Karpas-422 (cell line): ENCODE measurements at regions not wholly inside any gene's neighbourhood (a gene's known extent, or its start where the extent isn't known, plus 50 kb on each side); places are given as distances from the start of the nearest gene placed in this dataset.

Source experiments
- DNase-seq: peaks from one replicate; pipeline ENCODE4 v3.0.0-alpha.2; 2015
- H2AFZ ChIP-seq: fragments of 200-600 bp; sonication (generic); 2 replicates; pipeline ENCODE4 v1.6.1; 2014; ENCODE audit warnings: antibody characterized with exemption, low read length, mixed read lengths
- H3K27ac ChIP-seq: fragments of 200-600 bp; sonication (generic); 2 replicates; pipeline ENCODE4 v1.5.1; 2014; ENCODE audit warnings: mild to moderate bottlenecking, low read length, moderate library complexity
- H3K27me3 ChIP-seq: fragments of 200-600 bp; sonication (generic); 2 replicates; pipeline ENCODE4 v1.6.1; 2014; ENCODE audit warnings: low read length, mixed read lengths
- H3K36me3 ChIP-seq: fragments of 200-600 bp; sonication (generic); 2 replicates; pipeline ENCODE4 v1.6.1; 2014; ENCODE audit warnings: low read length, mixed read lengths; ENCODE audit not compliant: insufficient read depth
- H3K4me1 ChIP-seq: fragments of 200-600 bp; sonication (generic); 2 replicates; pipeline ENCODE4 v1.6.1; 2014; ENCODE audit warnings: mild to moderate bottlenecking, low read length, mixed read lengths
- H3K4me2 ChIP-seq: fragments of 200-600 bp; sonication (generic); 2 replicates; pipeline ENCODE4 v1.6.1; 2014; ENCODE audit warnings: low read length, low read depth, mild to moderate bottlenecking; ENCODE audit not compliant: poor library complexity, severe bottlenecking
- H3K4me3 ChIP-seq: fragments of 200-600 bp; sonication (generic); 2 replicates; pipeline ENCODE4 v1.5.1; 2014; ENCODE audit warnings: mild to moderate bottlenecking, antibody characterized with exemption, low read length, mixed read lengths
- H3K79me2 ChIP-seq: fragments of 200-600 bp; sonication (generic); 2 replicates; pipeline ENCODE4 v1.6.1; 2014; ENCODE audit warnings: mild to moderate bottlenecking, low read length, mixed read lengths
- H3K9ac ChIP-seq: fragments of 200-600 bp; sonication (generic); 2 replicates; pipeline ENCODE4 v1.6.0; 2014; ENCODE audit warnings: low read length
- H3K9me2 ChIP-seq: fragments of 200-600 bp; sonication (generic), shearing (Covaris generic); replicated peaks from 2 replicates; pipeline ENCODE4 v1.6.0; 2014; ENCODE audit warnings: mild to moderate bottlenecking, low read length, moderate library complexity; ENCODE audit not compliant: insufficient read depth
- H3K9me3 ChIP-seq: fragments of 300-700, 200-600 bp; sonication (generic); 2 replicates; pipeline ENCODE4 v1.6.1; 2014; ENCODE audit warnings: low read length, mixed read lengths
- H4K20me1 ChIP-seq: fragments of 200-600 bp; sonication (generic); 2 replicates; pipeline ENCODE4 v1.6.1; 2014; ENCODE audit warnings: mild to moderate bottlenecking, antibody characterized with exemption, low read length, low read depth; ENCODE audit not compliant: insufficient read depth

DNA sequence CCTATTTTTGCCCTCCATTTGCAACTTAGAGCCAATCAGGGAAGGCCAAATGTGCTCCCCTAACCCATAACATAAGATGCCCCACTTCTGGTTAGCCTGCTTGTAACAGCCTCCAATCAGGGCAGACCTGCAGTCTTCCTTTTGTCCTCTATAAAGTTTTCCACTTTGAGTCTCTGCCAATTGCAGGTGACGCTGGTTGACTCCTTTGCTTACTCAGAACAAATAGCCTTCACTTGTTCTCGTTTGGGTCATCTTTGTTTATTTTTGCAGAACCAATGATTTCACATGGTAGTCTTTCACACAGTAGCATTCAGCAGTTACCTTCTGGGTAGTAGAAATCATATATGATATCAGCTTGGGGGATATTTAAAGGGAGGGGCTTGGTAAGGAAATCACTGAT, 225.6 kb downstream of the MINAR1 start:
- no peak for DNase-seq
- H3K9me2 ChIP-seq, result no peaks in the 10 kb centered on the region
- no peaks in the 10 kb centered on the region for H3K9me3 ChIP-seq
- H2AFZ ChIP-seq, result no peak overlapping the region
- no peak overlapping the region for H3K4me3 ChIP-seq
- no peak overlapping the region for H3K27ac ChIP-seq
- no peak overlapping the region for H3K4me2 ChIP-seq
- H3K9ac ChIP-seq, result no peak overlapping the region
- no peaks in the 10 kb centered on the region for H3K4me1 ChIP-seq
- H3K79me2 ChIP-seq, result no peaks in the 10 kb centered on the region
- peaks cover 4% of the 10 kb centered on the region; the same call in 1 of the 2 replicates for H3K27me3 ChIP-seq
- H3K36me3 ChIP-seq, result no peaks in the 10 kb centered on the region
- no peaks in the 10 kb centered on the region for H4K20me1 ChIP-seq

DNA sequence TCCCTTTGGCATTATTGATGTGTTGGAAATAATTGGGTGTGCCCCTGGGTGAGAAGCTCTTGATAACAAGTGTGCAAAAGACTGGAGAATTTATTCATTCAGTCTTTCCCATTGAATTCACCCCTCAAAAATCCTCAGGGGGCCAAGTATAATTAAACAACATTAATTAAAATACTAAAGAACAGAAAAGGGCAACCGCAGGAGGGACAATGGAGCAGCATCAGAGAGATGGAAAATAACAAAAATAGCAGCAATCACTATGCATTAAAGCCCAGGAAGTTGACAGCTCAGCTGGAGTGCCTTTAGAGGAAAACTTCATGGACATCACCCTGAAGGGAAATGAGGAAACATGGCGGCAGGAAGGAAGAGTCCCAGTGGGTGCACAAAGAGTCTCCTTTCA, 227.6 kb downstream of the MINAR1 start:
- Histone ChIP-seq H3K79me2 (no peaks in the 10 kb centered on the region), H3K4me3 (no peak overlapping the region), H4K20me1 (no peaks in the 10 kb centered on the region), H3K9me2 (no peaks in the 10 kb centered on the region), H2AFZ (no peak overlapping the region), H3K27me3 (peaks cover 4% of the 10 kb centered on the region; the same call in 1 of the 2 replicates), H3K9me3 (no peaks in the 10 kb centered on the region), H3K4me1 (no peaks in the 10 kb centered on the region), H3K27ac (no peak overlapping the region), H3K36me3 (no peaks in the 10 kb centered on the region), H3K4me2 (no peak overlapping the region), H3K9ac (no peak overlapping the region)
- DNase-seq, result no peak

DNA sequence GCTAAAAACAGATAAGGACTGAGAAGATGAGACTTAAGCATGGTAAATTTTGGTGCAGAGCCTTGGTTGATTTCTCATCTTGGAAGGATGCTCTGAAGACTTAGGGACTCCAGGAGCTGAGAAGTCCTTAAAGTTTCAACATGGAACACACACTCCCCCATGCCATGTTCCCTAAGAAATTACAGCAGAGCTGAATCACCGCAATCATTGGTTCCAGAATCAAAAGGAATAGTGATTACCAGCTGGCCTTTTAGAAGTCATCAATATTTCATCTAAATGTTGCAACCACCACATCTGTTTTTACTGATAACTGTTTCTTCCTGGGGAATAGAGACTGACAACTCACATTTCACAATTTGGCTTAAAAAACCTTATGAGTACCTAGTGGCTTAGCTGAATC, 229.3 kb downstream of the MINAR1 start:
- H3K9me2 ChIP-seq, result no peaks in the 10 kb centered on the region
- peaks cover 4% of the 10 kb centered on the region; the same call in 1 of the 2 replicates for H3K27me3 ChIP-seq
- no peak overlapping the region for H3K27ac ChIP-seq
- no peaks in the 10 kb centered on the region for H3K79me2 ChIP-seq
- H3K9ac ChIP-seq, result no peak overlapping the region
- no peak overlapping the region for H3K4me2 ChIP-seq
- H3K4me3 ChIP-seq, result no peak overlapping the region
- no peaks in the 10 kb centered on the region for H3K36me3 ChIP-seq
- H2AFZ ChIP-seq, result no peak overlapping the region
- no peaks in the 10 kb centered on the region for H4K20me1 ChIP-seq
- no peaks in the 10 kb centered on the region for H3K9me3 ChIP-seq
- no peaks in the 10 kb centered on the region for H3K4me1 ChIP-seq
- DNase-seq, result no peak

DNA sequence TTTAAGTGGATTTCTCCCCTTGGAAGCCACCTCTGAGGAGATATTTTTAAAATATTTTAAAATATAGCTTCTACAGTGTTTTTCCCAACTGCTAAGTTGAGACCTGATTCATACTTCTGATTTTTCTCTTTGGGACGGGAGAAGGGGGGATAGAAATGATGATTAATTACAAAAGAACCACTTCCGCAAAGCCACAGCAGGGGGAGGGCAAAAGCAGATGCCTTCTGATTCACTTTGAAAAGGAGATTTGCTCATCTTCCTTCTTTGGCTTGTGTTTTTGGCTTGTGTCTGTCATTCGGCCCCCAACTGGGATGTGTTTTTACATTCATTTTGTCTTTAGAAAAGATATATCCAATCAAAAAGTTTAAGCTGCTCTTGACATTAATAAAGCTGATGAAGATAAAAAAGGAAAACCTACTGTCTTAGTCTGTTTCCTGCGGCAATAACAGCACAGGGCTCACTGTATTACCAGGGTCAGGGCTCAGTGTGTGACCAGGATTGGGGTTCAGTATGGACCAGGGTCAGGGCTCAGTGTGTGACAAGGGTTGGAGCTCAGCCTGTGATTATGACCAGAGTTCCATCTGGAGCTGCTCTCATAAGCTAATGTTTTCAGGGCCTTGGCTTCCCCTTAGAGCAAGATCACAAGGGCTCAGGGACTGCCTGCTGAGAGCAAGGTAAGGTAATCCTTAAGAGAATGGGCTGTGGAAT, 223.2 kb downstream of the MTHFS start:
- Histone ChIP-seq H3K9ac (no peak overlapping the region), H3K79me2 (no peaks in the 10 kb centered on the region), H3K4me1 (peaks cover 9% of the 10 kb centered on the region), H3K9me3 (no peaks in the 10 kb centered on the region), H3K9me2 (no peaks in the 10 kb centered on the region), H3K36me3 (no peaks in the 10 kb centered on the region), H3K4me3 (no peak overlapping the region), H3K4me2 (peak overlapping the region; percentile 29), H3K27ac (no peak overlapping the region), H3K27me3 (peaks cover 3% of the 10 kb centered on the region; the same call in 1 of the 2 replicates), H4K20me1 (no peaks in the 10 kb centered on the region), H2AFZ (peak overlapping the region; percentile 83; the same call in 1 of the 2 replicates)
- peak; percentile 65 for DNase-seq

DNA sequence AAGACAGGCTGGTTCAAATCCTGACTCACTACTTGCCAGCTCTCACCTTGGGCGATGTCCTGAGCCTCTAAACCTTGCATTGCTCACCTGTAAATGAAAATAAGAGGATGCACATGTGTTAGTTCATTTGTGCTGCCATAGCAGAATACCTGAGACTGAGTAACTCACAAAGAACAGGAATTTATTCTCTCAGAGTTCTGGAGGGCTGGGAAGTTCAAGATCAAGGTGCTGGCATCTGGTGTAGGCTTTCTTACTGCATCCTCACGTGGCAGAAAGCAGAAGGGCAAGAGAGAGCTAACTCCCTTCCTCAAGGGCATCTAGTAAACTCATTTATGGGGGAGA, 222.7 kb downstream of the MTHFS start:
- Histone ChIP-seq H3K9ac (no peak overlapping the region), H3K4me3 (no peak overlapping the region), H4K20me1 (no peaks in the 10 kb centered on the region), H3K4me1 (peaks cover 9% of the 10 kb centered on the region), H3K27me3 (peaks cover 3% of the 10 kb centered on the region; the same call in 1 of the 2 replicates), H3K9me3 (no peaks in the 10 kb centered on the region), H3K4me2 (no peak overlapping the region), H2AFZ (peak overlapping the region; percentile 83; the same call in 1 of the 2 replicates), H3K79me2 (no peaks in the 10 kb centered on the region), H3K36me3 (no peaks in the 10 kb centered on the region), H3K27ac (no peak overlapping the region), H3K9me2 (no peaks in the 10 kb centered on the region)
- DNase-seq, result no peak

DNA sequence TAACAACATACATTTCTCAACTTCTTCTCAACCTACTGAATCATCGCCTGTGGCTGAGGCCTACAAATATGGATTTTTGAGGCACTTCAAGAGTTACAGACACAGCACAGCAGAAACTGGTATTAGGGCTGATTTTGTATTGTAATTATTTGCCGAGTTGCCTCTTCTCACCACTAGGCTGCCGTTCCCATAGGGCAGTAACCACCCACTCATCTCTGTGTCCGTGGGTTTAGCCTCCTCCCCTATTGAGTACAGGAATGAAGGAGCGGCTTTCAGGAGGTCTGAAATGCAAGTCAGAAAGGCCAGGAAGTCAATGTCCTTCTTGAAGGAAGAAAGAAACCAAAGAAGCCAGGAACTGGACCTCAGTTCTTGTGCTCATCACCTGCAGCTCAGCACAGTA, 220.8 kb downstream of the MTHFS start:
- H3K9me2 ChIP-seq, result no peaks in the 10 kb centered on the region
- no peaks in the 10 kb centered on the region for H3K36me3 ChIP-seq
- no peak for DNase-seq
- H3K4me1 ChIP-seq, result peaks cover 9% of the 10 kb centered on the region
- no peak overlapping the region for H3K4me2 ChIP-seq
- no peaks in the 10 kb centered on the region for H3K79me2 ChIP-seq
- H3K9me3 ChIP-seq, result no peaks in the 10 kb centered on the region
- no peak overlapping the region for H3K4me3 ChIP-seq
- H2AFZ ChIP-seq, result no peak overlapping the region
- H3K27me3 ChIP-seq, result peaks cover 3% of the 10 kb centered on the region; the same call in 1 of the 2 replicates
- H3K9ac ChIP-seq, result no peak overlapping the region
- H4K20me1 ChIP-seq, result no peaks in the 10 kb centered on the region
- H3K27ac ChIP-seq, result no peak overlapping the region

DNA sequence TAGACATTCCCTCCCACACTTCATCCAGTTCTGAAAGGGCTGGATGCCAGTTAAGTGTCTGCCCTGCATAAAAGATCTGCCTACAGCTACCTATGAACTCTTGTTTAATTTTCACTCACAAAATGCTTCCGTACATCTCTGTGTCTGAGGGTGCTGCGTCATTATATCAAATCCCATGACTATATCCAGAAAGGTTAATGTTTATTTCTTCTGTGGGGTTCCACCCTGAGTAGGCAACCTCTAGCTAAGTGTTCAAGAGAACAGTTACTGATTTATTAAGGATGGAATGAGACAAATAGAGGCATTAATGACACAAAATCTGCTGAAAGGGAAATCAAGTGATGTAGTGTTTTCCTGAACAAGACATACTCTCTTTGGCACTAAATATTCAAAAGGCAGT, 220.2 kb downstream of the MTHFS start:
- no peaks in the 10 kb centered on the region for H3K36me3 ChIP-seq
- no peak overlapping the region for H3K4me3 ChIP-seq
- H3K9ac ChIP-seq, result no peak overlapping the region
- H3K9me3 ChIP-seq, result no peaks in the 10 kb centered on the region
- no peaks in the 10 kb centered on the region for H4K20me1 ChIP-seq
- H3K9me2 ChIP-seq, result no peaks in the 10 kb centered on the region
- H3K4me2 ChIP-seq, result no peak overlapping the region
- no peak overlapping the region for H3K27ac ChIP-seq
- H3K79me2 ChIP-seq, result no peaks in the 10 kb centered on the region
- peaks cover 9% of the 10 kb centered on the region for H3K4me1 ChIP-seq
- no peak overlapping the region for H2AFZ ChIP-seq
- peaks cover 3% of the 10 kb centered on the region; the same call in 1 of the 2 replicates for H3K27me3 ChIP-seq
- no peak for DNase-seq

DNA sequence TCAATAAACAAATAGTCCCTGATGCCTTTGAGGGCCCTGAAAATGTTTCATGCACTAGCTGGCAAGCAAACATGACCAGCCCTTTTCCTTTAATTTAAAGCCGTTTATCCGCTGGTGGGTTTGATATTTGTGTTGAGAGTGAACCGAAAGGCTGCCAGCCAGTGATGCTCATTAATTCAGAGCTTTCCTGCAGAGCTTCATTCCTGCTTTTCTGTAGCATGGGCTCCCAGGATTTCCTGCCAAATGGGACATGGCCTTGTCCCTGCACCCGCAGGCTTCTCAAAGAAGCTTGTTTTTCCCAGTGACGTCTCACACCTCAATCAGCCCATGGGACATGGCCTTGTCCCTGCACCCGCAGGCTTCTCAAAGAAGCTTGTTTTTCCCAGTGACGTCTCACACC, 219.6 kb downstream of the MTHFS start:
- H3K4me2 ChIP-seq, result no peak overlapping the region
- no peaks in the 10 kb centered on the region for H3K9me3 ChIP-seq
- H3K4me3 ChIP-seq, result no peak overlapping the region
- no peaks in the 10 kb centered on the region for H3K79me2 ChIP-seq
- no peak overlapping the region for H3K27ac ChIP-seq
- H3K4me1 ChIP-seq, result peaks cover 9% of the 10 kb centered on the region
- H2AFZ ChIP-seq, result no peak overlapping the region
- H3K27me3 ChIP-seq, result peaks cover 3% of the 10 kb centered on the region; the same call in 1 of the 2 replicates
- no peaks in the 10 kb centered on the region for H3K9me2 ChIP-seq
- H3K9ac ChIP-seq, result no peak overlapping the region
- no peaks in the 10 kb centered on the region for H3K36me3 ChIP-seq
- DNase-seq, result no peak
- no peaks in the 10 kb centered on the region for H4K20me1 ChIP-seq
